ENCODE measurements at regions not wholly inside any gene's neighbourhood (a gene's known extent, or its start where the extent isn't known, plus 50 kb on each side); places are given as distances from the start of the nearest gene placed in this dataset.

GRCh38 chr2:147492471-147492870 is 352.4 kb upstream of the ACVR2A start:
- no peaks in the 10 kb centered on the region for H3K36me3 ChIP-seq (replicated peaks; ENCODE audit: control insufficient read depth, insufficient read depth, low read length)
- DNase-seq = no peak

GRCh38 chr2:147491506-147491905 is 353.3 kb upstream of the ACVR2A start:
- no peak for DNase-seq
- H3K27me3 ChIP-seq (ENCODE audit: control insufficient read depth, insufficient read depth, low read length) = no peaks in the 10 kb centered on the region
- H3K36me3 ChIP-seq (replicated peaks; ENCODE audit: control insufficient read depth, insufficient read depth, low read length) = no peaks in the 10 kb centered on the region
- no peak overlapping the region for H3K4me3 ChIP-seq (ENCODE audit: insufficient read depth, low read depth, low read length)

More at GRCh38 chr2:147492471-147492870, 352.4 kb upstream of the ACVR2A start:
- H3K4me3 ChIP-seq (ENCODE audit: insufficient read depth, low read depth, low read length) = no peak overlapping the region
- no peaks in the 10 kb centered on the region for H3K27me3 ChIP-seq (ENCODE audit: control insufficient read depth, insufficient read depth, low read length)

GRCh38 chr2:147490401-147491261 is 354.2 kb upstream of the ACVR2A start:
- DNase-seq = no peak
- Histone ChIP-seq H3K27me3 (ENCODE audit: control insufficient read depth, insufficient read depth, low read length) (no peaks in the 10 kb centered on the region), H3K4me3 (ENCODE audit: insufficient read depth, low read depth, low read length) (no peak overlapping the region), H3K36me3 (replicated peaks; ENCODE audit: control insufficient read depth, insufficient read depth, low read length) (no peaks in the 10 kb centered on the region)

GRCh38 chr2:147488472-147488871 is 356.4 kb upstream of the ACVR2A start:
- no peak for DNase-seq
- Histone ChIP-seq H3K27me3 (ENCODE audit: control insufficient read depth, insufficient read depth, low read length) (no peaks in the 10 kb centered on the region), H3K36me3 (replicated peaks; ENCODE audit: control insufficient read depth, insufficient read depth, low read length) (no peaks in the 10 kb centered on the region), H3K4me3 (ENCODE audit: insufficient read depth, low read depth, low read length) (no peak overlapping the region)

- no peak for DNase-seq
- no peaks in the 10 kb centered on the region for H3K27me3 ChIP-seq (ENCODE audit: control insufficient read depth, insufficient read depth, low read length)
- no peaks in the 10 kb centered on the region for H3K36me3 ChIP-seq (replicated peaks; ENCODE audit: control insufficient read depth, insufficient read depth, low read length)
- no peak overlapping the region for H3K4me3 ChIP-seq (ENCODE audit: insufficient read depth, low read depth, low read length)
These were observed 356.9 kb upstream of the ACVR2A start for GRCh38 chr2:147487978-147488289.

GRCh38 chr2:147487286-147487977 is 357.4 kb upstream of the ACVR2A start:
- DNase-seq = no peak
- no peaks in the 10 kb centered on the region for H3K36me3 ChIP-seq (replicated peaks; ENCODE audit: control insufficient read depth, insufficient read depth, low read length)

GRCh38 chr2:147485210-147485851 is 359.5 kb upstream of the ACVR2A start:
- H3K27me3 ChIP-seq (ENCODE audit: control insufficient read depth, insufficient read depth, low read length) = no peaks in the 10 kb centered on the region
- no peaks in the 10 kb centered on the region for H3K36me3 ChIP-seq (replicated peaks; ENCODE audit: control insufficient read depth, insufficient read depth, low read length)
- H3K4me3 ChIP-seq (ENCODE audit: insufficient read depth, low read depth, low read length) = no peak overlapping the region
- no peak for DNase-seq

More at GRCh38 chr2:147487286-147487977, 357.4 kb upstream of the ACVR2A start:
- Histone ChIP-seq H3K4me3 (ENCODE audit: insufficient read depth, low read depth, low read length) (no peak overlapping the region), H3K27me3 (ENCODE audit: control insufficient read depth, insufficient read depth, low read length) (no peaks in the 10 kb centered on the region)

GRCh38 chr2:147483911-147484310 is 360.9 kb upstream of the ACVR2A start:
- Histone ChIP-seq H3K4me3 (ENCODE audit: insufficient read depth, low read depth, low read length) (no peak overlapping the region), H3K36me3 (replicated peaks; ENCODE audit: control insufficient read depth, insufficient read depth, low read length) (no peaks in the 10 kb centered on the region), H3K27me3 (ENCODE audit: control insufficient read depth, insufficient read depth, low read length) (no peaks in the 10 kb centered on the region)
- DNase-seq = no peak

- Histone ChIP-seq H3K27me3 (ENCODE audit: control insufficient read depth, insufficient read depth, low read length) (no peaks in the 10 kb centered on the region), H3K4me3 (ENCODE audit: insufficient read depth, low read depth, low read length) (no peak overlapping the region), H3K36me3 (replicated peaks; ENCODE audit: control insufficient read depth, insufficient read depth, low read length) (no peaks in the 10 kb centered on the region)
- no peak for DNase-seq
These were observed 361.7 kb upstream of the ACVR2A start for GRCh38 chr2:147482916-147483669.

GRCh38 chr2:147482111-147482895 is 362.5 kb upstream of the ACVR2A start:
- Histone ChIP-seq H3K4me3 (ENCODE audit: insufficient read depth, low read depth, low read length) (no peak overlapping the region), H3K36me3 (replicated peaks; ENCODE audit: control insufficient read depth, insufficient read depth, low read length) (no peaks in the 10 kb centered on the region), H3K27me3 (ENCODE audit: control insufficient read depth, insufficient read depth, low read length) (no peaks in the 10 kb centered on the region)
- no peak for DNase-seq

- H3K36me3 ChIP-seq (replicated peaks; ENCODE audit: control insufficient read depth, insufficient read depth, low read length) = no peaks in the 10 kb centered on the region
- H3K4me3 ChIP-seq (ENCODE audit: insufficient read depth, low read depth, low read length) = no peak overlapping the region
- no peak for DNase-seq
- H3K27me3 ChIP-seq (ENCODE audit: control insufficient read depth, insufficient read depth, low read length) = no peaks in the 10 kb centered on the region
These were observed 365.5 kb upstream of the ACVR2A start for GRCh38 chr2:147479358-147479757.

GRCh38 chr2:147473075-147473474 is 371.8 kb upstream of the ACVR2A start:
- Histone ChIP-seq H3K4me3 (ENCODE audit: insufficient read depth, low read depth, low read length) (no peak overlapping the region), H3K27me3 (ENCODE audit: control insufficient read depth, insufficient read depth, low read length) (no peaks in the 10 kb centered on the region)

GRCh38 chr2:147471126-147471525 is 373.7 kb upstream of the ACVR2A start:
- H3K36me3 ChIP-seq (replicated peaks; ENCODE audit: control insufficient read depth, insufficient read depth, low read length) = no peaks in the 10 kb centered on the region
- no peak for DNase-seq
- H3K27me3 ChIP-seq (ENCODE audit: control insufficient read depth, insufficient read depth, low read length) = no peaks in the 10 kb centered on the region
- H3K4me3 ChIP-seq (ENCODE audit: insufficient read depth, low read depth, low read length) = no peak overlapping the region

More at GRCh38 chr2:147473075-147473474, 371.8 kb upstream of the ACVR2A start:
- no peak for DNase-seq
- no peaks in the 10 kb centered on the region for H3K36me3 ChIP-seq (replicated peaks; ENCODE audit: control insufficient read depth, insufficient read depth, low read length)

- Histone ChIP-seq H3K27me3 (ENCODE audit: control insufficient read depth, insufficient read depth, low read length) (no peaks in the 10 kb centered on the region), H3K4me3 (ENCODE audit: insufficient read depth, low read depth, low read length) (no peak overlapping the region), H3K36me3 (replicated peaks; ENCODE audit: control insufficient read depth, insufficient read depth, low read length) (no peaks in the 10 kb centered on the region)
- peak; percentile 16 for DNase-seq
These were observed 375.4 kb upstream of the ACVR2A start for GRCh38 chr2:147469471-147469870.

Data from H7 (cell line).